HK-2 (cell line): ENCODE measurements at regions not wholly inside any gene's neighbourhood (a gene's known extent, or its start where the extent isn't known, plus 50 kb on each side); places are given as distances from the start of the nearest gene placed in this dataset.

Source experiments
- DNase-seq: peaks from one replicate; pipeline ENCODE4 v3.0.0-alpha.2; 2018; ENCODE audit not compliant: unreplicated experiment

- no peak for DNase-seq
Measured at GRCh38 chr13:97057176-97057575, 62.9 kb upstream of the OXGR1 start.

GRCh38 chr13:97058391-97058790 lies 64.1 kb upstream of the OXGR1 start:
- no peak for DNase-seq

- DNase-seq: no peak
Measured at GRCh38 chr13:97058926-97059325, 64.7 kb upstream of the OXGR1 start.

- DNase-seq: no peak
Measured at GRCh38 chr13:97067017-97067895, 73.0 kb upstream of the OXGR1 start.

GRCh38 chr13:97068151-97068550 lies 73.9 kb upstream of the OXGR1 start:
- DNase-seq: no peak

GRCh38 chr13:97069050-97069815 lies 75.0 kb upstream of the OXGR1 start:
- DNase-seq: no peak

GRCh38 chr13:97072297-97072696 lies 78.0 kb upstream of the OXGR1 start:
- DNase-seq: no peak

- DNase-seq: no peak
Measured at GRCh38 chr13:97074618-97075017, 80.3 kb upstream of the OXGR1 start.

- DNase-seq: no peak
Measured at GRCh38 chr13:97076898-97077297, 82.6 kb upstream of the OXGR1 start.

- no peak for DNase-seq
Measured at GRCh38 chr13:97077341-97077740, 83.1 kb upstream of the OXGR1 start.

- DNase-seq: no peak
Measured at GRCh38 chr13:97079726-97080125, 85.5 kb upstream of the OXGR1 start.

- no peak for DNase-seq
Measured at GRCh38 chr13:97082461-97083207, 88.4 kb upstream of the OXGR1 start.

GRCh38 chr13:97091196-97091595 lies 96.9 kb upstream of the OXGR1 start:
- DNase-seq: no peak

- DNase-seq: no peak
Measured at GRCh38 chr13:97100821-97101220, 106.5 kb upstream of the OXGR1 start.

- DNase-seq: no peak
Measured at GRCh38 chr13:97101912-97102708, 107.8 kb upstream of the OXGR1 start.

- no peak for DNase-seq
Measured at GRCh38 chr13:97106323-97106722, 112.0 kb upstream of the OXGR1 start.

- no peak for DNase-seq
Measured at GRCh38 chr13:97107815-97108529, 113.7 kb upstream of the OXGR1 start.

GRCh38 chr13:97108530-97108900 lies 113.6 kb upstream of the MBNL2 start:
- DNase-seq: no peak

GRCh38 chr13:97109256-97109655 lies 112.9 kb upstream of the MBNL2 start:
- DNase-seq: no peak

GRCh38 chr13:97109841-97110492 lies 112.2 kb upstream of the MBNL2 start:
- peak; percentile 77 for DNase-seq
